CD4-positive, alpha-beta T cell treated with Interleukin-12 subunit alpha and Interleukin-12 subunit beta, for 1 hour (primary cell): ENCODE measurements at regions not wholly inside any gene's neighbourhood (a gene's known extent, or its start where the extent isn't known, plus 50 kb on each side); places are given as distances from the start of the nearest gene placed in this dataset.
"Not testable (repeated sequence)": the region's sequence is repeated elsewhere in the genome, so short reads cannot be mapped to it uniquely, and the experiment has no call there.

Experiments
- DNase-seq: peaks from one replicate; pipeline ENCODE4 v3.0.0-alpha.2; 2020

DNA sequence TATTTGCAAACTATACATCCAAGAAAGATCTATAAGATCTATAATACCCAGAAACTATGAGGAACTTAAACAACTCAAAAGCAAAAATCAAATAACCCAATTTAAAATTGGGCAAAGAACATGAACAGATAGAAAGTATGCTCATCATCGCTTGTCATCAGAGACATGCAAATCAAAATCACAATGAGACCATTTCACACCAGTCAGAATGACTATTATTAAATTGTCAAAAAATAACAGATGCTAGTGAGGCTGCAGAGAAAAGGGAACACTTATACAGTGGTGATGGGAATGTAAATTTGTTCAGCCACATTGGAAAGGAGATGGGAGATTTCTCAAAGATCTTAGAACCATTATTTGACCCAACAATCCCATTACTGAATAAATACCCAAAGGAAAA, 1451.7 kb upstream of the ADGRL3 start:
- DNase-seq, result no peak

- no peak for DNase-seq
These were observed 1440.9 kb upstream of the ADGRL3 start for GRCh38 chr4:59759082-59759825.

GRCh38 chr4:59762344-59762743, 1437.8 kb upstream of the ADGRL3 start:
- no peak for DNase-seq

DNA sequence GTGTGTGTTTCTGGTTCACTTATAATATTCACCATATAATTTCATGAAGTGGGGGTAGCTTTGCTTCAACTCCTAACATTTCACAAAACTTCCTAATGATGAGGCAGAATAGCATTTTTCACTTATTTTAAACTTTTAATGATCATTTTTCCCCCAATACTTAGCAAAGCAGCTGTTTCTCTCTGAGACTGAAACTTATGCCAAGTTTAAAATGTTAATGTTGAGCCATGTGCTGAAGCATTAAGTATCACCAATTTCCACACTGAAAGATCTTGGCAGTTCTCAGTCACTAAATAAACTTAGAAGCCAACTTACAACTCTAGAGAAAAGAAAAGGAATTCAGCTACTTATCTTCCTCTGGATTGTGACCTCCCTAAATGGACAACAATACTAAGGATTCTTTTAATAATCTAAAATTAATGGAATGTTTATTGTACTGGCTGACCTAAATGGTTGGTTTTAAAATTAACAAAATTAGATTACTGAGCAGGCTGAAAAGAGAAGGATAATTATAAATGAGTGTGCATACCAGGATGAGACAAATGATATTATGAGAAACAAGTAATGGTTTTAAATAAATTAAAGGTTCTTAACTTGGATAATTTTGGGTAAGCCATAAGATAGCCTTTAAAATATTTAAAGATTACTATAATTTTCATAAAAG, 1429.4 kb upstream of the ADGRL3 start:
- DNase-seq, result no peak

- no peak for DNase-seq
These were observed 1427.4 kb upstream of the ADGRL3 start for GRCh38 chr4:59772641-59773139.

- not testable (repeated sequence) for DNase-seq
These were observed 1419.9 kb upstream of the ADGRL3 start for GRCh38 chr4:59780271-59780670.

GRCh38 chr4:59805176-59805575, 1395.0 kb upstream of the ADGRL3 start:
- DNase-seq, result no peak

DNA sequence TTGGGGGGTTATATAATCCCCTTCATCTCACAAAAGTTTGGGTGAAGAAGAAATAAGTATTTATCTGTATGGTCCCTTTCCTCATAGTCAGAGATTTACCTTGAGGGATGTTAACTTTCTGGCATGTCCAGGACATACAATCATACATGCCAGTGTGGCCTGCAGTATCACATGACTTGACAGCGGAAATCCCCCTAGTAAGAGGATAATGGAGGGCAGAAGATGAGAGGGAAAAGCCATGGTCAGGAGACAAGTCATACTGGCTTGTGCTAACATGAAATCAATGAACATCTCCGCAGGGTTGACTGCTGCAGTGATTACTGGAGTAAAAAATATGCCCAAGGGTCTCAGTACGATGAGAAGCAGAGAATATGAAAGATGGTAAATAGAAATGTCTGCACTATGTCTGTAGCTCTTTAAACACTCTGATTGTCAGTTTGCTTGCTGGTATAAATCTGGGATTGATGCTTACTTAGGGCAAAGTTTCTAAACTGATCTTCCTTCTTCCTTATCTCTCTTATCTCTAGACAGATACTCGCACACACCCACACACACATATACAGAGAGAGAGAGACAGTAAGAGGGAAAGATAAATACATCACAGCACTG, 1385.6 kb upstream of the ADGRL3 start:
- DNase-seq, result no peak

DNA sequence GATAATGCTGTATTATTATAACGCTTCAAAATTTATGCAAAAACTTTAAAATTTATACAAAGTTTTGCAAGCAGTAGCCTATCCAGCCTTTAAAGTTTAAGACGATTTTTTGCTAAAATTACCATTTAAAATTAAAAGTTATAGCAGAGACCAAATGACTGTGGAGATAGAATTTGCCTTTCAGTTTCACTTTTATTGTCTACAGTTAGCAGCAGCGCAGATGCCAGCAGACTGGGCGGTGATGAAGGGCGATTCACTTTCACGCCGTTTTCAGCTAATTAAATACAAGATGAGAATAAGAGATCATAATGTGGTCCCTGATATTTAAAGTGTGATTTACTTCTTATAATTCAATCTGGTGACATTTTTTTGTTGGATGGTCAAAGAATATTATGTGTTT, 1381.5 kb upstream of the ADGRL3 start:
- DNase-seq, result no peak

- DNase-seq, result no peak
These were observed 1376.8 kb upstream of the ADGRL3 start for GRCh38 chr4:59823311-59823710.

- no peak for DNase-seq
These were observed 1375.0 kb upstream of the ADGRL3 start for GRCh38 chr4:59825104-59825503.

DNA sequence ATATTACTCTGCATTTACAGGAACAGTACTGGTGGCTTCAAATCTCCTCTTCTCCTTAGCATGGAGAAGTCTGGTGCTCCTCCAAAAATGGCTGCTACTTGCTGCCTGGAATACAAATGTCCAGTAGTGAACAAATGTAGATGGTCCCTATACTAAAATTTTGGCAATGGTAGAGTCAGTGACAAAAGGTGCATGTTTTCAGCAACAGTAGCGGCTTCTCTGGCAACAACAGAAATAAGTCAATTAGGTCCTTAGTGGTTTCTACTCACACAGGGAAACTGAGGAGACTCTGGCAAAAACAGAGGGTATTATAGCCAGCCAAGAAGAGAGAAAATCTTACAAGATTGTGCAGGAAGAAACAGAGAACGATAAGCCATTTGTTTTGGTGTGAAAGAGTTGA, 1368.4 kb upstream of the ADGRL3 start:
- DNase-seq, result no peak

DNA sequence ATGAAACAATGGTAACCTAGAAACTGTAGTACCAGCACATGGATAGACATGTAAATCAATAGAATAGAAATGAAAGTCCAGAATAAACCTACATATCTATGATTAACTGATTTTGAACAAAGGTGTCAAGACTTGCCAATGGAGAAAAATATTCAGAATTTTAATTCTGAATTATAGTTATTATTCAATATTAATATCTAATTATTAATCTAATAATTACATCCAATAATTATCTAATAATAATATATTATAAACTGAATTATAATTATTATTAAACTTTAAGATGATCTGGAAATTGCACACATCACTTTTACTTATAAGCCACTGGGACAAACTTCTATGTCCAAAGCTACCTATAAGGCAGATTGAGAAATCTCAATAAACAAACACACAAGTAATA, 1365.2 kb upstream of the ADGRL3 start:
- no peak for DNase-seq

GRCh38 chr4:59837751-59838150, 1362.4 kb upstream of the ADGRL3 start:
- DNase-seq, result no peak

GRCh38 chr4:59838236-59838635, 1361.9 kb upstream of the ADGRL3 start:
- DNase-seq, result no peak

- no peak for DNase-seq
These were observed 1358.4 kb upstream of the ADGRL3 start for GRCh38 chr4:59841698-59842097.

DNA sequence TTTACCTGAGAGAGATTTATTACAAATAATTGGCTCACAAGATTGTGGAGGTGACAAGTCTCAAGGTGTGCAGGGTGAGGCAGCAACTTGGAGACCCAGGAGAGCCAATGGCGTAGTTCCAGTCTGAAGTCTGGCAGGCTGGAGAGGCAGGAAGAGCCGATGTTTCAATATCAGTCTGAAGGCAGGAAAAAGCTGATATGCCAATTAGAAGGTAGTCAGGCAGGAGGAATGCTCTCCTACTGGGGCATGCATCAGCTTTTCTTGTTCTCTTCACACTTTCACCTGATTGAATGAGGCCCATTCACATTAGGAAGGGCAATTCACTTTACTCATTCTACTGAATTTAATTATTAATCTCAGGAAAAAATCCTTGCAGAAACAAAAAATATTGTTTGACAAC, 1351.7 kb upstream of the ADGRL3 start:
- DNase-seq, result no peak

DNA sequence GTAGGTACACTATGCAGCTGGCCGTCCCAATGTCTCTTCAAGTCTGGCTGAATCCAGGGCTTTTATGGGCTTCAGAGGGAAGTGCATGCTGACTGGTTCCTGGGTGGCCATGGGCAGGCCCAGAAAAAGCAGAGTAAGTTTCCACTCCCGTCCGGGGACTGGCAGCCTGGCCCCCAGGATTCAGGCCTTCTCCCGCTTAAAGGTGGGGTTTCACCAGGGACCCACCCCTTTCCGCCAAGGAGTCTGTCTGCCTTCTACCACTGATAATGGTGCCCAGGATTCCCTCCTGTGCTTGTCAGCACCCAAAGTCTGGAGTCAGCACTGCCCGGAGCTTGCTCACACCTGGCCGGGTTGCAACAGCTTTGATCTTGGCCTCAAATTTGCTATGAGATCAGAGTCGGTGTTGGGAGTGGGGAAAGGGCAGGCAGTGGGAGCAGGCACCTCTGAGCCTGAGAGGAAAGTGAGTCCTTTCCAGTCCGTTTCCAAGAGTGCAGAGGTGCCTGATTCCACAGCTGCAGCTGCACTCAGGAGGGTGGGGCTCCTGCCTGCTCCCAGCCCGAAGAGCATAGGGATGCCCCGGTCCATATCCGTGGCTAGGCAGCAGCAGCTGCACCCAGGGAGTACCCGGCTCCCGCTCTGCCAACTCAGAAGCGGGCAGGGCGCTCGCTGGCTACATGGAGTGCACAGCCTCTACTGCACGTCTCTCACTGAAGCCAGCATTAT, 1344.3 kb upstream of the ADGRL3 start:
- DNase-seq, result no peak

DNA sequence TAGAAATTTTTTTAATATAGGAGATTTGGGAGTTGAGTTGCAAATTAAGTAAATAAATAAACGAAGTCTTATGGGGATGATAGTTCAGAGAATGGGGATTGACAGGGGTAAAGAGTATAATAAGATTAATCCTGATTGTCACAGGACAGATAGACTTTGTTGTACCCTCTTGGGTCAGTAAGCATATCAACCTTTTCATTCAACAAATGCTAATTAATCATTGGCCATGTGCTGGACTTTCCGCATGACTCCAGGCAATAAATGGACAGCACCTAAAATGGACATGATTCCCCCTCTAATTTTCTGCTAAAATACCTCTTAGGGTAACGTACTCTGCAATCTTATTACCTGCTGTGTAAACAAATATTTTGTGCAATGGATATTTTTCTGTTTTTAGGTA, 1331.1 kb upstream of the ADGRL3 start:
- DNase-seq, result no peak

GRCh38 chr4:59869559-59869958, 1330.6 kb upstream of the ADGRL3 start:
- DNase-seq, result no peak

DNA sequence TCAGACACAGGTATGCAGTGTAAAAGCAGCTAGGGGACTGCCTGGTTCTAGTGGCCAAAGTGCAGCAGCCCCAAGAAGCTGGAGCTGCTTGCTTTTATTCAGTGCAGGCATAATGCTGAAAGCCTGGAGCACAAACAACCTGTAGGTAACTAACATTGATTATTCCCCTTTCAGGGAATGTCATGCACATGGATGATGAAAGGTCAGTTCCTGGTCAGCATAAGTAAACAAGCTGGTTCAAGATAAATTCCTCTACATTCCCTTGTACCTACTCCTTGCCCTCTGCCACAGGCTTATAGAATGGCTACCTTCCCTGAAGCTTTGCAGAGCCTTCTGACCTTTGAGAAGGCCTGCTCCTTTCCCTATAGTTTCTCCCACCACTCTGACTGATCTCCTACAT, 1318.5 kb upstream of the ADGRL3 start:
- DNase-seq, result no peak

DNA sequence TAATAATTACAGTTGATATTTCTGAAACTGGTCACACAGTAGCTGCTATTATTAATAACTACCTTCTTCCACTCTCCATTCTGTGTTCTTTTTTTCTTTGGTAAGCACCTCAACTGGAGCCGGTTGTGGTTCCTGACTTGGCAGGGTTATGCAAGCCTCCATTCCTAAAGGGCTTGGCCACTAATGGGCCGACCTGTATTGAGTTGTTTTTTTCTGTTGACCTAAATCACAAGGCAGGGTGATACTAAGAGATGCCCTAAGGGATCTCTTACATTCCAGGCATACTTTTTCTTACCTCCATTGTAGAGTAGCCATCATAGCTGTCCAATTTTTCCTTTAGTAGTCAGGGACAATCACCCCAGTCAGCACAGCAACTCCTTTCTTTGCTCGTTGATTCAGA, 1295.8 kb upstream of the ADGRL3 start:
- no peak for DNase-seq

GRCh38 chr4:59920416-59920815, 1279.7 kb upstream of the ADGRL3 start:
- no peak for DNase-seq

DNA sequence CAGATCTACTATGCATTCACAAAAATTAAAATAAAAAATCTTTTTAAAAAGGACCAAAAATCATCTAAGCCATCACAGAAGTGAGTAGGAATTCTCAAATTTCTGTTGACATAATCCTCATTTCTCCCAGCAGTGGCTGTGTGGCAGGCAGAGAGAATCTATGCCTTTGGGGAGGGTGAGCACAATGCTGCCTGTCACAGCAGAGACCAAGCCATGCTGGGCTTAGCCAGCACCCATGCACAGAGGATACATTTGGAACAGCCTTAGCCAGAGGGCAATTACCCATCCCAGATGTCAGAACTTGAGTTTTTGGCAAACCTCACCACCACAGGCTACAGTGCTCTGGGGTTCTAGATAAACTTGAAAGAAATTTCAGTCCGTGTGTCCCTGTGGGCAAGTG, 1274.8 kb upstream of the ADGRL3 start:
- no peak for DNase-seq
